NB4 (cell line): ENCODE measurements at regions not wholly inside any gene's neighbourhood (a gene's known extent, or its start where the extent isn't known, plus 50 kb on each side); places are given as distances from the start of the nearest gene placed in this dataset.
"Not testable (repeated sequence)": the region's sequence is repeated elsewhere in the genome, so short reads cannot be mapped to it uniquely, and the experiment has no call there.

ENCODE experiments used
- DNase-seq: peaks from one replicate; pipeline ENCODE4 v3.0.0; 2010; ENCODE audit warnings: low read depth
- H3K4me3 ChIP-seq: one replicate; pipeline ENCODE4 v1.5.1; 2011; ENCODE audit warnings: mild to moderate bottlenecking, low read depth, low read length, moderate library complexity
- MAX ChIP-seq: IDR thresholded peaks from 2 replicates; pipeline ENCODE4 v1.6.1; 2011; ENCODE audit warnings: low read depth, low read length
- MYC ChIP-seq: IDR thresholded peaks from 2 replicates; pipeline ENCODE4 v1.6.1; 2011; ENCODE audit warnings: low read depth, low read length
- POLR2A ChIP-seq: IDR thresholded peaks from 2 replicates; pipeline ENCODE4 v1.6.1; 2011; ENCODE audit warnings: mild to moderate bottlenecking; ENCODE audit not compliant: insufficient read length; ENCODE audit errors: extremely low read depth
- TF ChIP-seq, protein P1 (sequence below): IDR thresholded peaks from one replicate; pipeline ENCODE4 v1.5.1; 2012; ENCODE audit warnings: low read depth, low read length

GRCh38 chr13:58324161-58324560, 692.6 kb downstream of the PCDH17 start:
- peak; percentile 49 for DNase-seq
- no peak for TF ChIP-seq MYC
- TF ChIP-seq MAX: no peak
- TF ChIP-seq, protein P1, sequence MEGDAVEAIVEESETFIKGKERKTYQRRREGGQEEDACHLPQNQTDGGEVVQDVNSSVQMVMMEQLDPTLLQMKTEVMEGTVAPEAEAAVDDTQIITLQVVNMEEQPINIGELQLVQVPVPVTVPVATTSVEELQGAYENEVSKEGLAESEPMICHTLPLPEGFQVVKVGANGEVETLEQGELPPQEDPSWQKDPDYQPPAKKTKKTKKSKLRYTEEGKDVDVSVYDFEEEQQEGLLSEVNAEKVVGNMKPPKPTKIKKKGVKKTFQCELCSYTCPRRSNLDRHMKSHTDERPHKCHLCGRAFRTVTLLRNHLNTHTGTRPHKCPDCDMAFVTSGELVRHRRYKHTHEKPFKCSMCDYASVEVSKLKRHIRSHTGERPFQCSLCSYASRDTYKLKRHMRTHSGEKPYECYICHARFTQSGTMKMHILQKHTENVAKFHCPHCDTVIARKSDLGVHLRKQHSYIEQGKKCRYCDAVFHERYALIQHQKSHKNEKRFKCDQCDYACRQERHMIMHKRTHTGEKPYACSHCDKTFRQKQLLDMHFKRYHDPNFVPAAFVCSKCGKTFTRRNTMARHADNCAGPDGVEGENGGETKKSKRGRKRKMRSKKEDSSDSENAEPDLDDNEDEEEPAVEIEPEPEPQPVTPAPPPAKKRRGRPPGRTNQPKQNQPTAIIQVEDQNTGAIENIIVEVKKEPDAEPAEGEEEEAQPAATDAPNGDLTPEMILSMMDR: no peak
- TF ChIP-seq POLR2A: no peak
- H3K4me3 ChIP-seq: no peak overlapping the region

GRCh38 chr13:58329746-58330145, 698.2 kb downstream of the PCDH17 start:
- H3K4me3 ChIP-seq: no peak overlapping the region
- TF ChIP-seq MAX (no peak), MYC (no peak), POLR2A (no peak)
- TF ChIP-seq, protein P1: no peak
- DNase-seq: no peak

GRCh38 chr13:58340895-58341294, 709.4 kb downstream of the PCDH17 start:
- H3K4me3 ChIP-seq: no peak overlapping the region
- no peak for TF ChIP-seq POLR2A
- TF ChIP-seq MYC: no peak
- DNase-seq: no peak

DNA sequence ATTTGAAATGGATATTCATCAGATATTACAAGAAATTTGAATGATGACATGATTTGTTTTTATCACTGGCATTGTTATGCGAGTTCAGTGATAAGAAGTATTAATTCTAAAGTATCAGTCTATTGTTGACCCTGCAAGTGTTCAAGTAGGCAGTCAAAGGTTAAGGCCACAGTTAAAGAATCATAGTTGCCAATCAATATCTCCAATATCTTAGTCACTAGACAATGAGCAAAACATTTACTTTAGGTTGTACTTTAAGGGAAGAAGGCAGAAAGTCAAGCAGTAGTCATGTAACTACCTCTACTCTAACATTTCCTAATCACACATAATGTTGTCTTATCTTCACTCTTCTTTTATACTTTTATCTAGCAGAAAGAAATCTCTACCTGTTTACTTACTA, 709.8 kb downstream of the PCDH17 start:
- TF ChIP-seq MAX: no peak
- TF ChIP-seq, protein P1: no peak
- no peak for TF ChIP-seq MYC
- no peak for TF ChIP-seq POLR2A
- H3K4me3 ChIP-seq: no peak overlapping the region
- no peak for DNase-seq

GRCh38 chr13:58343076-58343475, 711.5 kb downstream of the PCDH17 start:
- DNase-seq: no peak
- TF ChIP-seq MYC (no peak), MAX (no peak), POLR2A (no peak)
- TF ChIP-seq, protein P1: no peak
- no peak overlapping the region for H3K4me3 ChIP-seq

DNA sequence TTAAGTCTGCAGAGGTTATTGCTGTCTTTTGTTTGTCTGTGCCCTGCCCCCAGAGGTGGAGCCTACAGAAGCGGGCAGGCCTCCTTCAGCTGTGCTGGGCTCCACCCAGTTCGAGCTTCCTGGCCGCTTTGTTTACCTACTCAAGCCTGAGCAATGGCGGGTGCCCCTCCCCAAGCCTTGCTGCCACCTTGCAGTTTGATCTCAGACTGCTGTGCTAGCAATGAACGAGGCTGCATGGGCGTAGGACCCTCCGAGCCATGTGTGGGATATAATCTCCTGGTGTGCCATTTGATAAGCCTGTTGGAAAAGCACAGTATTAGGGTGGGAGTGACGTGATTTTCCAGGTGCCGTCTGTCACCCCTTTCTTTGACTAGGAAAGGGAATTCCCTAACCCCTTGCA, 720.6 kb downstream of the PCDH17 start:
- DNase-seq: not testable (repeated sequence)

DNA sequence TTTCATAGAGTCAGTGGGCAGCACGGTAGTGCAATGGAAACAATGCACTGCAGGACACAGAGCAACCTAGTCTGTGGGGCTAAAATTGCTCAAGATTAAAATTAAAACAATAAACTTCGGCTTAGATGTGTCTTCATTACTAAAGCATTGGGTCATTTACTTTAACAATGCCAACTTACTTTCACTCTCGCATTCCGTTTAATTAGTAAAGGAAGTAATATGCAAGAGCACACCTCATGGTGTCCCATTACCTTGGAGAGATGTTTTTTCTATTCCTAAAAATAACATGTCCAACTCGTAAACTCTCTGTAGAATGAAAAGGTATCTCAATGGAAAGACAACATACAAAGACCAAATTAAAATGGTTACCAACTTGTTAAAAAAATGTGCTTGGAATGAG, 738.4 kb downstream of the PCDH17 start:
- TF ChIP-seq MAX (no peak), MYC (no peak), POLR2A (no peak)
- TF ChIP-seq, protein P1: no peak
- no peak for DNase-seq
- no peak overlapping the region for H3K4me3 ChIP-seq

More for the DNA sequence above, 720.6 kb downstream of the PCDH17 start:
- H3K4me3 ChIP-seq: not testable (repeated sequence)
